NB4 (cell line): ENCODE measurements at regions not wholly inside any gene's neighbourhood (a gene's known extent, or its start where the extent isn't known, plus 50 kb on each side); places are given as distances from the start of the nearest gene placed in this dataset.

ENCODE experiments used
- DNase-seq: peaks from one replicate; pipeline ENCODE4 v3.0.0; 2010; ENCODE audit warnings: low read depth
- H3K4me3 ChIP-seq: one replicate; pipeline ENCODE4 v1.5.1; 2011; ENCODE audit warnings: mild to moderate bottlenecking, low read depth, low read length, moderate library complexity
- MYC ChIP-seq: IDR thresholded peaks from 2 replicates; pipeline ENCODE4 v1.6.1; 2011; ENCODE audit warnings: low read depth, low read length
- POLR2A ChIP-seq: IDR thresholded peaks from 2 replicates; pipeline ENCODE4 v1.6.1; 2011; ENCODE audit warnings: mild to moderate bottlenecking; ENCODE audit not compliant: insufficient read length; ENCODE audit errors: extremely low read depth
- TF ChIP-seq, protein P1 (sequence below): IDR thresholded peaks from 2 replicates; pipeline ENCODE4 v1.6.1; 2011; ENCODE audit warnings: low read depth, low read length
- TF ChIP-seq, protein P2 (sequence below): IDR thresholded peaks from one replicate; pipeline ENCODE4 v1.5.1; 2012; ENCODE audit warnings: low read depth, low read length

GRCh38 chr9:25548847-25549246 is 129.4 kb downstream of the TUSC1 start:
- DNase-seq, result no peak
- TF ChIP-seq, protein P1, sequence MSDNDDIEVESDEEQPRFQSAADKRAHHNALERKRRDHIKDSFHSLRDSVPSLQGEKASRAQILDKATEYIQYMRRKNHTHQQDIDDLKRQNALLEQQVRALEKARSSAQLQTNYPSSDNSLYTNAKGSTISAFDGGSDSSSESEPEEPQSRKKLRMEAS, result no peak
- TF ChIP-seq, protein P2, sequence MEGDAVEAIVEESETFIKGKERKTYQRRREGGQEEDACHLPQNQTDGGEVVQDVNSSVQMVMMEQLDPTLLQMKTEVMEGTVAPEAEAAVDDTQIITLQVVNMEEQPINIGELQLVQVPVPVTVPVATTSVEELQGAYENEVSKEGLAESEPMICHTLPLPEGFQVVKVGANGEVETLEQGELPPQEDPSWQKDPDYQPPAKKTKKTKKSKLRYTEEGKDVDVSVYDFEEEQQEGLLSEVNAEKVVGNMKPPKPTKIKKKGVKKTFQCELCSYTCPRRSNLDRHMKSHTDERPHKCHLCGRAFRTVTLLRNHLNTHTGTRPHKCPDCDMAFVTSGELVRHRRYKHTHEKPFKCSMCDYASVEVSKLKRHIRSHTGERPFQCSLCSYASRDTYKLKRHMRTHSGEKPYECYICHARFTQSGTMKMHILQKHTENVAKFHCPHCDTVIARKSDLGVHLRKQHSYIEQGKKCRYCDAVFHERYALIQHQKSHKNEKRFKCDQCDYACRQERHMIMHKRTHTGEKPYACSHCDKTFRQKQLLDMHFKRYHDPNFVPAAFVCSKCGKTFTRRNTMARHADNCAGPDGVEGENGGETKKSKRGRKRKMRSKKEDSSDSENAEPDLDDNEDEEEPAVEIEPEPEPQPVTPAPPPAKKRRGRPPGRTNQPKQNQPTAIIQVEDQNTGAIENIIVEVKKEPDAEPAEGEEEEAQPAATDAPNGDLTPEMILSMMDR, result no peak
- TF ChIP-seq MYC, result no peak
- TF ChIP-seq POLR2A, result no peak
- no peak overlapping the region for H3K4me3 ChIP-seq

GRCh38 chr9:25543806-25544205 is 134.4 kb downstream of the TUSC1 start:
- H3K4me3 ChIP-seq, result no peak overlapping the region
- no peak for DNase-seq
- TF ChIP-seq POLR2A (no peak), MYC (no peak)
- TF ChIP-seq, protein P1, result no peak
- TF ChIP-seq, protein P2, result no peak

DNA sequence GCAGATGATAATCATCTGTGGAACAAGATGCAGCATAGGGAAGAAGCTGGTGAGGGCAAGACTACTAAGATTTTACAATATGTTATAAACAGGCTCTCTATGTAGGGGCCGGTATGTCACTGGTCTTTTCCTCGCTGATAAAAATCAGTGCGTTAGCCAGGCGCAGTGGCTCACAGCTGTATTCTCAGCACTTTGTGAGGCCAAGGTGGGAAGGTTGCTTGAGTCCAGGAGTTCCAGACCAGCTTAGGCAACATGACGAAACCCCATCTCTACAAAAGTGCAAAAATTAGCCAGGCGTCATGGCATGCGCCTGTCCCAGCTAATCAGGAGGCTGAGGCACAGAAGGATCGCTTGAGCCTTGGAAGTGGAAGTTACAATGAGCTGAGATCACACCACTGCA is 135.9 kb downstream of the TUSC1 start:
- TF ChIP-seq, protein P1, result no peak
- TF ChIP-seq POLR2A, result no peak
- TF ChIP-seq MYC, result no peak
- TF ChIP-seq, protein P2, result no peak
- DNase-seq, result no peak
- H3K4me3 ChIP-seq, result no peak overlapping the region

GRCh38 chr9:25537808-25538207 is 140.4 kb downstream of the TUSC1 start:
- no peak for TF ChIP-seq MYC
- TF ChIP-seq, protein P1, result no peak
- TF ChIP-seq POLR2A, result no peak
- TF ChIP-seq, protein P2, result no peak
- no peak for DNase-seq
- H3K4me3 ChIP-seq, result no peak overlapping the region

- no peak overlapping the region for H3K4me3 ChIP-seq
- no peak for DNase-seq
- no peak for TF ChIP-seq POLR2A
- TF ChIP-seq, protein P1, result no peak
Measured at GRCh38 chr9:25519286-25519685, 159.0 kb downstream of the TUSC1 start.

DNA sequence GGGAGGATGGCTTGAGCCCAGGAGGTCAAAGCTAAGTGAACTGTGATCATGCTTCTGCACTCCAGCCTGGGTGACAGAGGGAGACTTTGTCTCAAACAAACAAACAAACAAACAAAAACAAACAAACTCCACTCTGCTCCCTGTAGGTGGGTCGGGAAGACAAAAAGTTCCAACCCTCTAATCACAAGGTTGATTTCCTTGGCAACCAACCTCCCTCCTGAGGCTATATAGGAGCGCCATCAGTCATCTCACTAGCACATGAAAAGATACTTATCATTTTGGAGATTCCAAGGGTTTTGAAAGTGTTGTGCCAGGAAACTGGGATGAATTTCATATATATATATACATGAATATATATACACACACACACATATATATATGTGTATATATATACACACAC is 160.5 kb downstream of the TUSC1 start:
- TF ChIP-seq, protein P2, result no peak
- TF ChIP-seq, protein P1, result no peak
- TF ChIP-seq MYC (no peak), POLR2A (no peak)
- DNase-seq, result no peak
- no peak overlapping the region for H3K4me3 ChIP-seq
